Brain pericyte (primary cell): ENCODE measurements at regions not wholly inside any gene's neighbourhood (a gene's known extent, or its start where the extent isn't known, plus 50 kb on each side); places are given as distances from the start of the nearest gene placed in this dataset.

Experiments
- DNase-seq: peaks from one replicate; pipeline ENCODE4 v3.0.0-alpha.2; 2012; ENCODE audit warnings: low read depth, low spot score

- DNase-seq, result no peak
These were observed 1101.7 kb upstream of the GHITM start for GRCh38 chr10:83037653-83038052.

GRCh38 chr10:83038631-83039030, 1100.7 kb upstream of the GHITM start:
- DNase-seq, result no peak

GRCh38 chr10:83045731-83046130, 1093.6 kb upstream of the GHITM start:
- no peak for DNase-seq

- DNase-seq, result no peak
These were observed 1088.5 kb upstream of the GHITM start for GRCh38 chr10:83050815-83051214.

- no peak for DNase-seq
These were observed 1076.4 kb upstream of the GHITM start for GRCh38 chr10:83062871-83063270.

- no peak for DNase-seq
These were observed 1065.8 kb upstream of the GHITM start for GRCh38 chr10:83073472-83073871.

GRCh38 chr10:83075016-83075814, 1064.1 kb upstream of the GHITM start:
- no peak for DNase-seq

- DNase-seq, result no peak
These were observed 1063.4 kb upstream of the GHITM start for GRCh38 chr10:83075815-83076355.

GRCh38 chr10:83076443-83076842, 1062.9 kb upstream of the GHITM start:
- no peak for DNase-seq

GRCh38 chr10:83078160-83078559, 1061.1 kb upstream of the GHITM start:
- no peak for DNase-seq

GRCh38 chr10:83078645-83079044, 1060.7 kb upstream of the GHITM start:
- DNase-seq, result no peak

GRCh38 chr10:83083831-83084230, 1055.5 kb upstream of the GHITM start:
- no peak for DNase-seq

GRCh38 chr10:83089335-83089734, 1050.0 kb upstream of the GHITM start:
- no peak for DNase-seq

GRCh38 chr10:83104616-83105015, 1034.7 kb upstream of the GHITM start:
- DNase-seq, result no peak

- DNase-seq, result no peak
These were observed 1030.6 kb upstream of the GHITM start for GRCh38 chr10:83108565-83109333.

GRCh38 chr10:83119346-83119745, 1020.0 kb upstream of the GHITM start:
- no peak for DNase-seq

GRCh38 chr10:83122336-83122735, 1017.0 kb upstream of the GHITM start:
- DNase-seq, result no peak

- DNase-seq, result no peak
These were observed 1011.2 kb upstream of the GHITM start for GRCh38 chr10:83127942-83128575.

- no peak for DNase-seq
These were observed 998.5 kb upstream of the GHITM start for GRCh38 chr10:83140811-83141210.

GRCh38 chr10:83142074-83142563, 997.2 kb upstream of the GHITM start:
- DNase-seq, result no peak

- no peak for DNase-seq
These were observed 994.8 kb upstream of the GHITM start for GRCh38 chr10:83144461-83144860.

- no peak for DNase-seq
These were observed 985.6 kb upstream of the GHITM start for GRCh38 chr10:83153714-83154113.
